ENCODE measurements at regions not wholly inside any gene's neighbourhood (a gene's known extent, or its start where the extent isn't known, plus 50 kb on each side); places are given as distances from the start of the nearest gene placed in this dataset.

DNA sequence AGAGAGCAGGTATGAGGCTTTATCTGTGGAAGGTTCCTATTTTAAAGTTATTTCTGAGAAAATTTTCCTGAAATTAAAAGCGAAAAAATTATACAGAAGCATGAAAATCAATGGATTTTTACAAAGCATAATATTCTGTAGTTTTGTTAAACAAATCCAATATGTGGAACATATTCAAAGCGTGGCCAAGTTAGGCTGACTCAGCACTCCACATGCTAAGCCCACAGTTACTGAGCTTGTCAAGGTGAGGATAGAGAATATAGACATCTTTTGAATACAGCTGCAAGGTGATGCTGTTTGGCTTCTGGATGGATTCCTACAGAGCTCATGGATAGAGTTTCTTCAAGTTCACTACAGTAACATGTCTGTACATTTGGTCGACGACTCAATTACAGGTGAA, 302.5 kb downstream of the C3orf38 start:
- TF ChIP-seq, protein P1, sequence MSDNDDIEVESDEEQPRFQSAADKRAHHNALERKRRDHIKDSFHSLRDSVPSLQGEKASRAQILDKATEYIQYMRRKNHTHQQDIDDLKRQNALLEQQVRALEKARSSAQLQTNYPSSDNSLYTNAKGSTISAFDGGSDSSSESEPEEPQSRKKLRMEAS (IDR thresholded peaks at IDR 0.05; ENCODE audit: low read depth) = no peak
- TF ChIP-seq, protein P2, sequence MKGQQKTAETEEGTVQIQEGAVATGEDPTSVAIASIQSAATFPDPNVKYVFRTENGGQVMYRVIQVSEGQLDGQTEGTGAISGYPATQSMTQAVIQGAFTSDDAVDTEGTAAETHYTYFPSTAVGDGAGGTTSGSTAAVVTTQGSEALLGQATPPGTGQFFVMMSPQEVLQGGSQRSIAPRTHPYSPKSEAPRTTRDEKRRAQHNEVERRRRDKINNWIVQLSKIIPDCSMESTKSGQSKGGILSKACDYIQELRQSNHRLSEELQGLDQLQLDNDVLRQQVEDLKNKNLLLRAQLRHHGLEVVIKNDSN (IDR thresholded peaks at IDR 0.05; ENCODE audit: borderline replicate concordance, low read depth) = no peak
- no peak for TF ChIP-seq TCF12 (IDR thresholded peaks at IDR 0.05)
- no peak for TF ChIP-seq TEAD4 (IDR thresholded peaks at IDR 0.05; ENCODE audit: borderline replicate concordance, insufficient read depth)
- TF ChIP-seq TAF1 (IDR thresholded peaks at IDR 0.05; ENCODE audit: borderline replicate concordance, low read depth, low read length) = no peak
- TF ChIP-seq, protein P3, sequence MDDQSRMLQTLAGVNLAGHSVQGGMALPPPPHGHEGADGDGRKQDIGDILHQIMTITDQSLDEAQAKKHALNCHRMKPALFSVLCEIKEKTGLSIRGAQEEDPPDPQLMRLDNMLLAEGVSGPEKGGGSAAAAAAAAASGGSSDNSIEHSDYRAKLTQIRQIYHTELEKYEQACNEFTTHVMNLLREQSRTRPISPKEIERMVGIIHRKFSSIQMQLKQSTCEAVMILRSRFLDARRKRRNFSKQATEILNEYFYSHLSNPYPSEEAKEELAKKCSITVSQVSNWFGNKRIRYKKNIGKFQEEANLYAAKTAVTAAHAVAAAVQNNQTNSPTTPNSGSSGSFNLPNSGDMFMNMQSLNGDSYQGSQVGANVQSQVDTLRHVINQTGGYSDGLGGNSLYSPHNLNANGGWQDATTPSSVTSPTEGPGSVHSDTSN (IDR thresholded peaks at IDR 0.05) = no peak
- no peak for TF ChIP-seq FOXM1 (IDR thresholded peaks at IDR 0.05; ENCODE audit: low read depth)
- TF ChIP-seq, protein P4, sequence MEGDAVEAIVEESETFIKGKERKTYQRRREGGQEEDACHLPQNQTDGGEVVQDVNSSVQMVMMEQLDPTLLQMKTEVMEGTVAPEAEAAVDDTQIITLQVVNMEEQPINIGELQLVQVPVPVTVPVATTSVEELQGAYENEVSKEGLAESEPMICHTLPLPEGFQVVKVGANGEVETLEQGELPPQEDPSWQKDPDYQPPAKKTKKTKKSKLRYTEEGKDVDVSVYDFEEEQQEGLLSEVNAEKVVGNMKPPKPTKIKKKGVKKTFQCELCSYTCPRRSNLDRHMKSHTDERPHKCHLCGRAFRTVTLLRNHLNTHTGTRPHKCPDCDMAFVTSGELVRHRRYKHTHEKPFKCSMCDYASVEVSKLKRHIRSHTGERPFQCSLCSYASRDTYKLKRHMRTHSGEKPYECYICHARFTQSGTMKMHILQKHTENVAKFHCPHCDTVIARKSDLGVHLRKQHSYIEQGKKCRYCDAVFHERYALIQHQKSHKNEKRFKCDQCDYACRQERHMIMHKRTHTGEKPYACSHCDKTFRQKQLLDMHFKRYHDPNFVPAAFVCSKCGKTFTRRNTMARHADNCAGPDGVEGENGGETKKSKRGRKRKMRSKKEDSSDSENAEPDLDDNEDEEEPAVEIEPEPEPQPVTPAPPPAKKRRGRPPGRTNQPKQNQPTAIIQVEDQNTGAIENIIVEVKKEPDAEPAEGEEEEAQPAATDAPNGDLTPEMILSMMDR (IDR thresholded peaks at IDR 0.05) = no peak
- TF ChIP-seq EZH2phosphoT487 (IDR thresholded peaks at IDR 0.05; ENCODE audit: borderline replicate concordance, low read depth) = no peak
- TF ChIP-seq, protein P5, sequence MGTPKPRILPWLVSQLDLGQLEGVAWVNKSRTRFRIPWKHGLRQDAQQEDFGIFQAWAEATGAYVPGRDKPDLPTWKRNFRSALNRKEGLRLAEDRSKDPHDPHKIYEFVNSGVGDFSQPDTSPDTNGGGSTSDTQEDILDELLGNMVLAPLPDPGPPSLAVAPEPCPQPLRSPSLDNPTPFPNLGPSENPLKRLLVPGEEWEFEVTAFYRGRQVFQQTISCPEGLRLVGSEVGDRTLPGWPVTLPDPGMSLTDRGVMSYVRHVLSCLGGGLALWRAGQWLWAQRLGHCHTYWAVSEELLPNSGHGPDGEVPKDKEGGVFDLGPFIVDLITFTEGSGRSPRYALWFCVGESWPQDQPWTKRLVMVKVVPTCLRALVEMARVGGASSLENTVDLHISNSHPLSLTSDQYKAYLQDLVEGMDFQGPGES (IDR thresholded peaks at IDR 0.05; ENCODE audit: low read depth, low read length) = no peak
- TF ChIP-seq EP300 (IDR thresholded peaks at IDR 0.05; ENCODE audit: borderline replicate concordance in 1 of 2, low read depth in 1 of 2, low read length in 1 of 2) = no peak
- no peak for TF ChIP-seq RXRA (IDR thresholded peaks at IDR 0.05; ENCODE audit: borderline replicate concordance, low read depth)
- TF ChIP-seq, protein P6, sequence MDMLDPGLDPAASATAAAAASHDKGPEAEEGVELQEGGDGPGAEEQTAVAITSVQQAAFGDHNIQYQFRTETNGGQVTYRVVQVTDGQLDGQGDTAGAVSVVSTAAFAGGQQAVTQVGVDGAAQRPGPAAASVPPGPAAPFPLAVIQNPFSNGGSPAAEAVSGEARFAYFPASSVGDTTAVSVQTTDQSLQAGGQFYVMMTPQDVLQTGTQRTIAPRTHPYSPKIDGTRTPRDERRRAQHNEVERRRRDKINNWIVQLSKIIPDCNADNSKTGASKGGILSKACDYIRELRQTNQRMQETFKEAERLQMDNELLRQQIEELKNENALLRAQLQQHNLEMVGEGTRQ (IDR thresholded peaks at IDR 0.05; ENCODE audit: borderline replicate concordance, low read depth, low read length) = no peak
- TF ChIP-seq, protein P7, sequence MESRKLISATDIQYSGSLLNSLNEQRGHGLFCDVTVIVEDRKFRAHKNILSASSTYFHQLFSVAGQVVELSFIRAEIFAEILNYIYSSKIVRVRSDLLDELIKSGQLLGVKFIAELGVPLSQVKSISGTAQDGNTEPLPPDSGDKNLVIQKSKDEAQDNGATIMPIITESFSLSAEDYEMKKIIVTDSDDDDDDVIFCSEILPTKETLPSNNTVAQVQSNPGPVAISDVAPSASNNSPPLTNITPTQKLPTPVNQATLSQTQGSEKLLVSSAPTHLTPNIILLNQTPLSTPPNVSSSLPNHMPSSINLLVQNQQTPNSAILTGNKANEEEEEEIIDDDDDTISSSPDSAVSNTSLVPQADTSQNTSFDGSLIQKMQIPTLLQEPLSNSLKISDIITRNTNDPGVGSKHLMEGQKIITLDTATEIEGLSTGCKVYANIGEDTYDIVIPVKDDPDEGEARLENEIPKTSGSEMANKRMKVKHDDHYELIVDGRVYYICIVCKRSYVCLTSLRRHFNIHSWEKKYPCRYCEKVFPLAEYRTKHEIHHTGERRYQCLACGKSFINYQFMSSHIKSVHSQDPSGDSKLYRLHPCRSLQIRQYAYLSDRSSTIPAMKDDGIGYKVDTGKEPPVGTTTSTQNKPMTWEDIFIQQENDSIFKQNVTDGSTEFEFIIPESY (IDR thresholded peaks at IDR 0.05; ENCODE audit: borderline replicate concordance, low read depth) = no peak
- TF ChIP-seq SIN3A (IDR thresholded peaks at IDR 0.05; ENCODE audit: borderline replicate concordance, low read depth, low read length) = no peak
- no peak for TF ChIP-seq JUND (IDR thresholded peaks at IDR 0.05)
- no peak for TF ChIP-seq GATA2 (CRISPR knock-in tag; IDR thresholded peaks at IDR 0.05)
- no peaks in the 10 kb centered on the region for H3K4me1 ChIP-seq (ENCODE audit: control insufficient read depth in 1 of 2, insufficient read depth in 2 of 2, low read depth in 1 of 2, low read length in 1 of 2)
- no peaks in the 10 kb centered on the region for H3K27me3 ChIP-seq (ENCODE audit: insufficient read depth)
- H2AFZ ChIP-seq (ENCODE audit: low read depth) = no peak overlapping the region
- H3K4me2 ChIP-seq = no peak overlapping the region
- H3K79me2 ChIP-seq (ENCODE audit: insufficient read depth) = no peaks in the 10 kb centered on the region
- no peaks in the 10 kb centered on the region for H3K36me3 ChIP-seq (replicated peaks in 1 of 2; ENCODE audit: control insufficient read depth in 1 of 2, insufficient read depth in 2 of 2, low read length in 1 of 2)
- H3K27ac ChIP-seq (ENCODE audit: low read depth in 2 of 2, low read length in 1 of 2) = no peak overlapping the region
- H3K9me3 ChIP-seq = no peaks in the 10 kb centered on the region
- no peak overlapping the region for H3K4me3 ChIP-seq (ENCODE audit: low read depth in 2 of 2, low read length in 1 of 2)
- no peaks in the 10 kb centered on the region for H4K20me1 ChIP-seq (ENCODE audit: insufficient read depth)
- H3K9me2 ChIP-seq = no peaks in the 10 kb centered on the region
- 2% methylated on average over 4 of the region's 4 CpGs for WGBS (ENCODE audit: low lambda C conversion rate)
- H3K9ac ChIP-seq = no peak overlapping the region
- ChIA-PET CTCF (no interaction called here), POLR2A (no interaction called here)
- no peaks in the 10 kb centered on the region for H3F3A ChIP-seq (replicated peaks; ENCODE audit: insufficient read depth)
- DNase-seq = no peak
